ENCODE measurements at regions not wholly inside any gene's neighbourhood (a gene's known extent, or its start where the extent isn't known, plus 50 kb on each side); places are given as distances from the start of the nearest gene placed in this dataset.

- TF ChIP-seq CTCF (IDR thresholded peaks at IDR 0.05): no peak
- TF ChIP-seq POLR2A (IDR thresholded peaks at IDR 0.05): no peak
- DNase-seq: no peak
- no peaks in the 10 kb centered on the region for H3K4me1 ChIP-seq
- H3K9me3 ChIP-seq: no peaks in the 10 kb centered on the region
- intact Hi-C loops (cut with DNase I): no loop called here
- no peaks in the 10 kb centered on the region for H3K27me3 ChIP-seq
- H3K4me3 ChIP-seq: no peak overlapping the region
- WGBS, 2 donors: 38 to 42% methylated on average over 4 of the region's 4 CpGs
- ATAC-seq: no peak
- H3K36me3 ChIP-seq (replicated peaks in 1 of 2; ENCODE audit: insufficient read depth in 1 of 2, low read depth in 2 of 2): no peaks in the 10 kb centered on the region
- H3K27ac ChIP-seq: no peak overlapping the region
Observed at GRCh38 chr5:23389291-23390101, 117.9 kb upstream of the PRDM9 start.

- Histone ChIP-seq H3K9me3 (no peaks in the 10 kb centered on the region), H3K27ac (no peak overlapping the region), H3K4me1 (no peaks in the 10 kb centered on the region), H3K4me3 (no peak overlapping the region), H3K27me3 (no peaks in the 10 kb centered on the region), H3K36me3 (replicated peaks in 1 of 2; ENCODE audit: insufficient read depth in 1 of 2, low read depth in 2 of 2) (no peaks in the 10 kb centered on the region)
- 27 to 31% methylated on average over 1 of the region's 1 CpG for WGBS, 2 donors
- TF ChIP-seq CTCF (IDR thresholded peaks at IDR 0.05) (no peak), POLR2A (IDR thresholded peaks at IDR 0.05) (no peak)
- intact Hi-C loops (cut with DNase I): no loop called here
- no peak for DNase-seq
- ATAC-seq: no peak
Observed at GRCh38 chr5:23385036-23385435, 122.4 kb upstream of the PRDM9 start.

- H3K27ac ChIP-seq: no peak overlapping the region
Observed at GRCh38 chr5:23372177-23372576, 135.2 kb upstream of the PRDM9 start.

GRCh38 chr5:23368393-23368792 lies 139.0 kb upstream of the PRDM9 start:
- no peaks in the 10 kb centered on the region for H3K9me3 ChIP-seq
- H3K4me1 ChIP-seq: no peaks in the 10 kb centered on the region
- 23 to 50% methylated on average over 3 of the region's 3 CpGs for WGBS, 2 donors
- no peak for TF ChIP-seq CTCF (IDR thresholded peaks at IDR 0.05)
- no peak for TF ChIP-seq POLR2A (IDR thresholded peaks at IDR 0.05)
- no peaks in the 10 kb centered on the region for H3K27me3 ChIP-seq
- H3K27ac ChIP-seq: no peak overlapping the region
- no peaks in the 10 kb centered on the region for H3K36me3 ChIP-seq (replicated peaks in 1 of 2; ENCODE audit: insufficient read depth in 1 of 2, low read depth in 2 of 2)
- intact Hi-C loops (cut with DNase I): no loop called here
- H3K4me3 ChIP-seq: no peak overlapping the region
- no peak for DNase-seq
- ATAC-seq: no peak

More at GRCh38 chr5:23372177-23372576, 135.2 kb upstream of the PRDM9 start:
- Histone ChIP-seq H3K36me3 (replicated peaks in 1 of 2; ENCODE audit: insufficient read depth in 1 of 2, low read depth in 2 of 2) (no peaks in the 10 kb centered on the region), H3K4me1 (no peaks in the 10 kb centered on the region), H3K9me3 (no peaks in the 10 kb centered on the region), H3K27me3 (no peaks in the 10 kb centered on the region), H3K4me3 (no peak overlapping the region)
- intact Hi-C loops (cut with DNase I): no loop called here
- DNase-seq: no peak
- no peak for ATAC-seq
- no peak for TF ChIP-seq CTCF (IDR thresholded peaks at IDR 0.05)
- TF ChIP-seq POLR2A (IDR thresholded peaks at IDR 0.05): no peak

GRCh38 chr5:23367874-23368273 lies 139.5 kb upstream of the PRDM9 start:
- no peak for TF ChIP-seq CTCF (IDR thresholded peaks at IDR 0.05)
- TF ChIP-seq POLR2A (IDR thresholded peaks at IDR 0.05): no peak
- intact Hi-C loops (cut with DNase I): no loop called here
- no peak for ATAC-seq
- H3K4me1 ChIP-seq: no peaks in the 10 kb centered on the region
- WGBS, 2 donors: 27 to 31% methylated on average over 1 of the region's 1 CpG
- DNase-seq: no peak
- no peaks in the 10 kb centered on the region for H3K27me3 ChIP-seq
- no peaks in the 10 kb centered on the region for H3K36me3 ChIP-seq (replicated peaks in 1 of 2; ENCODE audit: insufficient read depth in 1 of 2, low read depth in 2 of 2)
- no peaks in the 10 kb centered on the region for H3K9me3 ChIP-seq
- H3K4me3 ChIP-seq: no peak overlapping the region
- no peak overlapping the region for H3K27ac ChIP-seq

Data from body of pancreas (tissue), 4 donors.